Mononuclear cell (primary cell): ENCODE measurements at regions not wholly inside any gene's neighbourhood (a gene's known extent, or its start where the extent isn't known, plus 50 kb on each side); places are given as distances from the start of the nearest gene placed in this dataset.

Source experiments
- H3K27me3 ChIP-seq: 2 replicates; pipeline ENCODE4 v1.6.0; 2011; ENCODE audit warnings: low read length, control low read depth; ENCODE audit not compliant: insufficient read depth
- H3K4me1 ChIP-seq: 2 replicates; pipeline ENCODE4 v1.5.1; 2011; ENCODE audit warnings: mild to moderate bottlenecking, low read length, control low read depth; ENCODE audit not compliant: insufficient read depth
- H3K4me3 ChIP-seq: 2 replicates; pipeline ENCODE4 v1.5.1; 2011; ENCODE audit warnings: mild to moderate bottlenecking, low read length, moderate library complexity
- H3K9me3 ChIP-seq: 2 replicates; pipeline ENCODE4 v1.5.1; 2011; ENCODE audit warnings: low read depth, mild to moderate bottlenecking, control low read depth, low read length

- H3K9me3 ChIP-seq, result no peaks in the 10 kb centered on the region
- H3K4me1 ChIP-seq, result peaks cover 4% of the 10 kb centered on the region
- peak overlapping the region; percentile 27 for H3K4me3 ChIP-seq
- H3K27me3 ChIP-seq, result peaks cover 3% of the 10 kb centered on the region
Observed at GRCh38 chr2:2613279-2614199, 282.5 kb upstream of the MYT1L start.

GRCh38 chr2:2610751-2611150 is 279.7 kb upstream of the MYT1L start:
- Histone ChIP-seq H3K9me3 (no peaks in the 10 kb centered on the region), H3K27me3 (no peaks in the 10 kb centered on the region), H3K4me3 (no peak overlapping the region), H3K4me1 (peaks cover 4% of the 10 kb centered on the region)

DNA sequence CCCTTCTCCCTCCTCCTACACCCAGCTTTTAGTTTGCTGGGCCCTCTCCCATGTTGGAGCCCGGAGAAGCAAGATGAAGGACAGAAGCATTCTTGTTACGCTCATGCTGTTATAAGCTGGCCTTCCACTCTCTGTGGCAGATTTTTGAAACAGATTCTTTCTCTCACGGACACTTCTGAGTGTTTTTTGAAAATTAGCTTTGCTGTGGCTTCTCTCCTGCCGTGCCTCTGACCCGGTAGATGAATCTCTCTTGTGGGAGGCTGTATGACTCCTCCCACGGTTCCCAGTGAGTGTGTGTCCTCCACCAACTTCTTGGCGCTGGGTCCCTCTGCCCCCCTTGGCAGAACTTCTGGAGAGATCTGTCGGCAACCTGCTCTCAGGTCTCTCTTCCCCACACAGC is 269.3 kb upstream of the MYT1L start:
- Histone ChIP-seq H3K9me3 (no peaks in the 10 kb centered on the region), H3K27me3 (no peaks in the 10 kb centered on the region), H3K4me1 (no peaks in the 10 kb centered on the region), H3K4me3 (no peak overlapping the region)

GRCh38 chr2:2599441-2599840 is 268.4 kb upstream of the MYT1L start:
- Histone ChIP-seq H3K4me3 (no peak overlapping the region), H3K27me3 (no peaks in the 10 kb centered on the region), H3K9me3 (no peaks in the 10 kb centered on the region), H3K4me1 (no peaks in the 10 kb centered on the region)

DNA sequence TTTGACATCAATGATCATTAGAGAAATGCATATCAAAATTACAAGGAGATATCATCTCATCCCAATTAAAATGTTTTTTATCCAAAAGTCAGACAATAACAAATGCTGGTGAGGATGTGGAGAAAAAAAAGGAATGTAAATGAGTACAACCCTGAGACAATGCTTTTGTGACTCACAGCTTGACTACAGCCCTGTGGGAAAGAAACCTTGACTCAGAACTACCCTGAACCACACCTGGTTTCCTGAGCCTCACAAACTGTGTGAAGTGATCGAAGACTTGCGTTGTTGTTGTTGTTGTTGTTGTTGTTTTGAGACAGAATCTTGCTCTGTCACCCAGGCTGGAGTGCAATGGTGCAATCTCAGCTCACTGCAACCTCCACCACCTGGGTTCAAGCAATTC is 266.6 kb upstream of the MYT1L start:
- Histone ChIP-seq H3K9me3 (no peaks in the 10 kb centered on the region), H3K27me3 (no peaks in the 10 kb centered on the region), H3K4me1 (no peaks in the 10 kb centered on the region), H3K4me3 (no peak overlapping the region)

DNA sequence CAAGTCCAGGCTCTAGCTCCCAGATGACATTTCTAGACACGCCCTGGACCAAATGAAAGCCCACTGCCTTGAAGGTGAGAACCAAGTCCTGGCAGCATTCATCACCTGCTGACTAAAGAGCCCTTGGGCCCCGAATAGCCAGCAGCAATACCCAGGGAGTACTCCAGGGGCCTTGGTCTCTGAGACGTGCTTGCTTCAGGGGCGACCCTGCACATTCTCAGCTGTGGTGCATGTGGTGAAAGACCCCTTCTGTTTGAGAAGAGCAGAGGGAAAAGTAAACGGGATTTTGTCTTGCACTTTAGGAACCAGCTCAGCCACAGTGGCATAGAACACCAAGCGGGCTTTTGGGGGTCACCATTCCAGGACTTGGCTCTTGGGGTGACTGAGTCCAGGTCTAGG is 260.5 kb upstream of the MYT1L start:
- Histone ChIP-seq H3K27me3 (no peaks in the 10 kb centered on the region), H3K4me3 (no peak overlapping the region), H3K9me3 (no peaks in the 10 kb centered on the region), H3K4me1 (no peaks in the 10 kb centered on the region)

DNA sequence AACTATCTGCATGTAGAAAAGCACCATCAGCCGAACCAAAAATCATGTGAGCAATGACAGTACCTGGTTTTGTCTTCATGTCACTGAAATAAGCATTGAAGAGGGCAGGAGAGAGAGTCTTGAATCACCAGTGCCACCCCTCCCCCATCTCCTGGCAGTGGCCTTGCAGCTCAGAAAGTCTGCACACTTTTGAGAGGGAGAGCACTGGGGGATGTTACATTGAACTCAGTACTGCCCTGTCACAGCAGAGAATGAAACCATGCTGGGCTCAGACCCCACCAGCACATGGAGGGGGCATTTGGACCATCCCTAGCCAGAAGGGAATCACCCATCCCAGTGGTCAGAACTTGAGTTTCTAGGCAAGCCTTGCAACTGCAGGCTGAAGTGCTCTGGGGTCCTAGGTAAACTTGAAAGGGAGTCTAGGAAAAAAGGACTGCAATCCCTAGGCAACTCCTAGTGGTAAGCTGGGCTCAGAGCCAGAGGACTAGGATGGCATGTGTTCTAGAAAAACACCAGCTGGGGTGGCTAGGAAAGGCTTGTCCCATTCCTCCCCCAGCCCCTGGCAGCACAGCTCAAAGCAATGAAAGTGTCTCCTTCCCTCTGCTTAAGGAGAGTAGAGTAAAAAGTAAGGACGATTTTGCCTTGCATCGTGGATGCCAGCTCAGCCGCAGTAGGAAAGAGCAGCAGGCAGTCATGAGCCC is 259.9 kb upstream of the MYT1L start:
- Histone ChIP-seq H3K4me1 (no peaks in the 10 kb centered on the region), H3K27me3 (no peaks in the 10 kb centered on the region), H3K4me3 (no peak overlapping the region), H3K9me3 (no peaks in the 10 kb centered on the region)

DNA sequence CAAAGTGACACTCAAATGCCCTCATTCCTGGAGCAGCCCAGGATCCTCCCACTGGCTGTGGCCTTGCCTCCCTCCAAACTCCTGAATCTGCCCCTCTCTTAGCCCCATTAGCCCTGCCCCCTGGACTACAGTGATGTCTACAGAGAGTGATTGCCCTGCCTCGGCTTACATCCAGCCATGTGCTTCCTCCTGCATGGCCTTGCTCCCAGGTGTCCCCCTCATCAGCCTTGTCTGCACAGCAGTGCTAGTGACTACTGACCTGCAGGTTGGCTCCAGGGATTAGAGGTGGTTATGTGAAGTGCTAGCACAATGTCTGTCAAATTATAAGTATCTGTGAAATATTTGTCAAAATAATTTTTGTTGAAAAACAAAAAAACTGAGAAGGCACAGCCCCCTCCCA is 259.1 kb upstream of the MYT1L start:
- no peak overlapping the region for H3K4me3 ChIP-seq
- H3K9me3 ChIP-seq, result no peaks in the 10 kb centered on the region
- no peaks in the 10 kb centered on the region for H3K27me3 ChIP-seq
- H3K4me1 ChIP-seq, result no peaks in the 10 kb centered on the region

DNA sequence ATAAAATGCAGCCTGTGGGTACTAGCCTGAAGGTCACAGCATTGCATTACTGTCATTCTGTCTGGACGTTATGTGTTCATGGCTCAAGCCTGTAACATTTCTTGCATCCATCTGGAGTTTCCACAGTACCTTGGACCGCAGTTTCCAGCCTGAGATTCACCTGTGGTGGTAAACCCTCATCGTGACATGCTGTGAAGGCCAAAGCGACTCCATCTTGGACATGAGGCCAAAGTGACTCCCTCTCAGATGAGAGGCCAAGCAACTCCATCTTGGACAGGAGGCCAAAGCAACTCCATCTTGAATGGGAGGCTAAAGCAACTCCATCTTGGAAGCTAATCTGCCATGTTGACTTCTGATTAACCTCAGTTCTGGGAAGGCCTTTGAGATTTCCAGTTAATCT is 257.7 kb upstream of the MYT1L start:
- no peaks in the 10 kb centered on the region for H3K27me3 ChIP-seq
- H3K4me1 ChIP-seq, result no peaks in the 10 kb centered on the region
- H3K9me3 ChIP-seq, result no peaks in the 10 kb centered on the region
- no peak overlapping the region for H3K4me3 ChIP-seq

- H3K4me1 ChIP-seq, result no peaks in the 10 kb centered on the region
- no peak overlapping the region for H3K4me3 ChIP-seq
- H3K27me3 ChIP-seq, result no peaks in the 10 kb centered on the region
- H3K9me3 ChIP-seq, result no peaks in the 10 kb centered on the region
Observed at GRCh38 chr2:2587354-2587753, 256.3 kb upstream of the MYT1L start.

- Histone ChIP-seq H3K4me3 (no peak overlapping the region), H3K4me1 (no peaks in the 10 kb centered on the region), H3K27me3 (no peaks in the 10 kb centered on the region), H3K9me3 (no peaks in the 10 kb centered on the region)
Observed at GRCh38 chr2:2586931-2587330, 255.9 kb upstream of the MYT1L start.

- Histone ChIP-seq H3K4me1 (no peaks in the 10 kb centered on the region), H3K9me3 (no peaks in the 10 kb centered on the region), H3K27me3 (no peaks in the 10 kb centered on the region), H3K4me3 (no peak overlapping the region)
Observed at GRCh38 chr2:2586068-2586776, 255.1 kb upstream of the MYT1L start.

DNA sequence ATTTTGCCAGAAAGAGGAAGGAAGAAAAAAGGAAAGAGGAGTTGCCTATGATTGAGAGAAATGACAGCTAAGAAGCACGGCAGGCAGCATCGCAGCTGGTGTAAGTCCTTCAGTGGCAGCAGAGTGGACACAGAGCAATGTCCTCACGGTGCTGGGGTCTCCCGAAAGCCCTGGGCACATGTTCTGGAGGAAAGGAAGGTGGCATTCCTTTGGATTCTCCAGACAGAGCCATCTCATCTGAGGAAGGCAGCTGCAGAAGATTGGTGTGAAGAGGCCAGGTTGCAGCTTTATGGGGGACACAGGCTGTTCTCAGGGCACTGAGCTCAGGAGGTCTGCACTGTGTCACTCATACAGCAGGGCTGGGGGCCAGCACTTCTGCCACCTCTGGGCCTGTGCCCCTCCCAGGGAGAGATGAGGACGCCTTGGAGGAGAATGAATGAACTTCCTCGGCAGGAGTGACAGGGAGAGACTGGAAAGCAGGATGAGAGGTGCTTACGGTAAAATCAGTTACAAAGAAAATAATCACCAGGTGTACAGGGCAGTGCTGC is 252.0 kb upstream of the MYT1L start:
- Histone ChIP-seq H3K27me3 (no peaks in the 10 kb centered on the region), H3K9me3 (no peaks in the 10 kb centered on the region), H3K4me3 (no peak overlapping the region), H3K4me1 (no peaks in the 10 kb centered on the region)

- H3K9me3 ChIP-seq, result no peaks in the 10 kb centered on the region
- H3K4me1 ChIP-seq, result no peaks in the 10 kb centered on the region
- H3K4me3 ChIP-seq, result no peak overlapping the region
- no peaks in the 10 kb centered on the region for H3K27me3 ChIP-seq
Observed at GRCh38 chr2:2581331-2582159, 250.5 kb upstream of the MYT1L start.
